GM12878 (cell line): ENCODE measurements at regions not wholly inside any gene's neighbourhood (a gene's known extent, or its start where the extent isn't known, plus 50 kb on each side); places are given as distances from the start of the nearest gene placed in this dataset.

Experiments used
- CREM ChIP-seq: IDR thresholded peaks from 2 replicates; pipeline ENCODE4 v1.6.1; 2014; ENCODE audit warnings: antibody characterized with exemption, low read depth
- EED ChIP-seq: sonication (generic); IDR thresholded peaks from 2 replicates; pipeline ENCODE4 v1.6.1; 2016; ENCODE audit warnings: antibody characterized with exemption, low read depth
- GATAD2B ChIP-seq: fragments of 450-650 bp; conservative IDR thresholded peaks from 2 replicates; pipeline ENCODE4 v1.6.1; 2017; ENCODE audit warnings: low read depth, mild to moderate bottlenecking, moderate library complexity
- HDGF ChIP-seq: fragments of 450-650 bp; IDR thresholded peaks from 2 replicates; pipeline ENCODE4 v1.6.1; 2016; ENCODE audit warnings: antibody characterized with exemption
- IKZF1 ChIP-seq: fragments of 450-650 bp; conservative IDR thresholded peaks from 2 replicates; pipeline ENCODE4 v1.6.1; 2017; ENCODE audit warnings: antibody characterized with exemption, mild to moderate bottlenecking
- IKZF2 ChIP-seq, 2 experiments: fragments of 450-650 bp; IDR thresholded peaks; 2 replicates each; pipeline ENCODE4 v1.6.1; 2017; ENCODE audit warnings: mild to moderate bottlenecking in 2 of 2, moderate library complexity in 2 of 2
- LARP7 ChIP-seq: fragments of 450-650 bp; IDR thresholded peaks from 2 replicates; pipeline ENCODE4 v1.6.1; 2017; ENCODE audit warnings: mild to moderate bottlenecking
- MEF2A ChIP-seq: IDR thresholded peaks from 2 replicates; pipeline ENCODE4 v1.6.1; 2011; ENCODE audit warnings: low read depth, mild to moderate bottlenecking, low read length, moderate library complexity; ENCODE audit not compliant: insufficient read depth
- RAD21 ChIP-seq: IDR thresholded peaks from 2 replicates; pipeline ENCODE4 v1.6.1; 2011; ENCODE audit warnings: mild to moderate bottlenecking, low read depth, low read length, moderate library complexity; ENCODE audit not compliant: insufficient read depth
- SMC3 ChIP-seq: IDR thresholded peaks from 2 replicates; pipeline ENCODE4 v1.6.1; 2011; ENCODE audit warnings: low read length, improper control_type of control experiment, borderline replicate concordance
- SUPT20H ChIP-seq: IDR thresholded peaks from 2 replicates; pipeline ENCODE4 v1.6.1; 2011; ENCODE audit warnings: low read depth, mild to moderate bottlenecking, low read length, moderate library complexity, borderline replicate concordance; ENCODE audit not compliant: control insufficient read depth
- YY1 ChIP-seq: IDR thresholded peaks from 2 replicates; pipeline ENCODE4 v1.6.1; 2011; ENCODE audit warnings: low read depth, mild to moderate bottlenecking, low read length
- TF ChIP-seq, protein P1 (sequence below): IDR thresholded peaks from 2 replicates; pipeline ENCODE4 v1.6.1; 2012; ENCODE audit warnings: improper control_type of control experiment, low read depth, low read length; ENCODE audit not compliant: insufficient replicate concordance
- TF ChIP-seq, protein P2 (sequence below), 3 experiments: IDR thresholded peaks in 2 of 3; conservative IDR thresholded peaks in 1 of 3; 2 replicates each; pipeline ENCODE4 v1.5.1; 2011; ENCODE audit warnings: low read depth in 3 of 3, low read length in 3 of 3, mild to moderate bottlenecking in 3 of 3, control low read depth in 2 of 3, moderate library complexity in 2 of 3, inconsistent platforms in 1 of 3, mixed read lengths in 1 of 3; ENCODE audit not compliant: control insufficient read depth in 2 of 3, insufficient read depth in 1 of 3; ENCODE audit errors: extremely low read depth in 1 of 3
- TF ChIP-seq, protein P3 (sequence below): fragments of 450-650 bp; conservative IDR thresholded peaks from 2 replicates; pipeline ENCODE4 v1.6.1; 2017; ENCODE audit warnings: mild to moderate bottlenecking, moderate library complexity

DNA sequence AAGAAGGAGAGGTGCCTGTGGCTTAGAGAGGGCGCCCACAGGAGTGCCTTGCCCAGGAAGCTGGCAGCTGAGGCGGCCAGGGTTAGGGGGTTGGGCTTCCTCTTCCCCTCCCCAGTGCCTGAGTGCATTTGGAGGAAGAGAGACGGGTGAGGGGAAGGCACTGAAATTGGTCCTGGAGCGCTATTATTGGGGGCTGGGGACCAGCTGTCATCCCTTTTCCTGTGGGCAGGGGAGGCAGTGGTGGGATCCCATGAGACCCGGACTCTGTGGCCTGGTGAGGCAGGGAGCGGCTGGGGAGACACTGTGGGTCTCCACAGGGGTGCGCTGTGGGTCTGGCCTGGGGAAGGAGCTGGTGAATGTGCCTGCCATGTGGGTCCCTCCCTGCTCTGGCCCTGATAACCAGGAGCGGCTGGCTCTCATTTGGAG is 259.7 kb downstream of the SEC14L1 start (continued):
- TF ChIP-seq, protein P1, sequence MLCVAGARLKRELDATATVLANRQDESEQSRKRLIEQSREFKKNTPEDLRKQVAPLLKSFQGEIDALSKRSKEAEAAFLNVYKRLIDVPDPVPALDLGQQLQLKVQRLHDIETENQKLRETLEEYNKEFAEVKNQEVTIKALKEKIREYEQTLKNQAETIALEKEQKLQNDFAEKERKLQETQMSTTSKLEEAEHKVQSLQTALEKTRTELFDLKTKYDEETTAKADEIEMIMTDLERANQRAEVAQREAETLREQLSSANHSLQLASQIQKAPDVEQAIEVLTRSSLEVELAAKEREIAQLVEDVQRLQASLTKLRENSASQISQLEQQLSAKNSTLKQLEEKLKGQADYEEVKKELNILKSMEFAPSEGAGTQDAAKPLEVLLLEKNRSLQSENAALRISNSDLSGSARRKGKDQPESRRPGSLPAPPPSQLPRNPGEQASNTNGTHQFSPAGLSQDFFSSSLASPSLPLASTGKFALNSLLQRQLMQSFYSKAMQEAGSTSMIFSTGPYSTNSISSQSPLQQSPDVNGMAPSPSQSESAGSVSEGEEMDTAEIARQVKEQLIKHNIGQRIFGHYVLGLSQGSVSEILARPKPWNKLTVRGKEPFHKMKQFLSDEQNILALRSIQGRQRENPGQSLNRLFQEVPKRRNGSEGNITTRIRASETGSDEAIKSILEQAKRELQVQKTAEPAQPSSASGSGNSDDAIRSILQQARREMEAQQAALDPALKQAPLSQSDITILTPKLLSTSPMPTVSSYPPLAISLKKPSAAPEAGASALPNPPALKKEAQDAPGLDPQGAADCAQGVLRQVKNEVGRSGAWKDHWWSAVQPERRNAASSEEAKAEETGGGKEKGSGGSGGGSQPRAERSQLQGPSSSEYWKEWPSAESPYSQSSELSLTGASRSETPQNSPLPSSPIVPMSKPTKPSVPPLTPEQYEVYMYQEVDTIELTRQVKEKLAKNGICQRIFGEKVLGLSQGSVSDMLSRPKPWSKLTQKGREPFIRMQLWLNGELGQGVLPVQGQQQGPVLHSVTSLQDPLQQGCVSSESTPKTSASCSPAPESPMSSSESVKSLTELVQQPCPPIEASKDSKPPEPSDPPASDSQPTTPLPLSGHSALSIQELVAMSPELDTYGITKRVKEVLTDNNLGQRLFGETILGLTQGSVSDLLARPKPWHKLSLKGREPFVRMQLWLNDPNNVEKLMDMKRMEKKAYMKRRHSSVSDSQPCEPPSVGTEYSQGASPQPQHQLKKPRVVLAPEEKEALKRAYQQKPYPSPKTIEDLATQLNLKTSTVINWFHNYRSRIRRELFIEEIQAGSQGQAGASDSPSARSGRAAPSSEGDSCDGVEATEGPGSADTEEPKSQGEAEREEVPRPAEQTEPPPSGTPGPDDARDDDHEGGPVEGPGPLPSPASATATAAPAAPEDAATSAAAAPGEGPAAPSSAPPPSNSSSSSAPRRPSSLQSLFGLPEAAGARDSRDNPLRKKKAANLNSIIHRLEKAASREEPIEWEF: no peak
- no peak for TF ChIP-seq SUPT20H
- TF ChIP-seq SMC3: peak; percentile 74; the same call in 1 of the 2 replicates
- 0 out of 2 replicates have a peak, but pooled peaks have one; percentile 10 for TF ChIP-seq MEF2A
- TF ChIP-seq YY1: peak; percentile 53; the same call in 1 of the 2 replicates
- TF ChIP-seq, protein P2, sequence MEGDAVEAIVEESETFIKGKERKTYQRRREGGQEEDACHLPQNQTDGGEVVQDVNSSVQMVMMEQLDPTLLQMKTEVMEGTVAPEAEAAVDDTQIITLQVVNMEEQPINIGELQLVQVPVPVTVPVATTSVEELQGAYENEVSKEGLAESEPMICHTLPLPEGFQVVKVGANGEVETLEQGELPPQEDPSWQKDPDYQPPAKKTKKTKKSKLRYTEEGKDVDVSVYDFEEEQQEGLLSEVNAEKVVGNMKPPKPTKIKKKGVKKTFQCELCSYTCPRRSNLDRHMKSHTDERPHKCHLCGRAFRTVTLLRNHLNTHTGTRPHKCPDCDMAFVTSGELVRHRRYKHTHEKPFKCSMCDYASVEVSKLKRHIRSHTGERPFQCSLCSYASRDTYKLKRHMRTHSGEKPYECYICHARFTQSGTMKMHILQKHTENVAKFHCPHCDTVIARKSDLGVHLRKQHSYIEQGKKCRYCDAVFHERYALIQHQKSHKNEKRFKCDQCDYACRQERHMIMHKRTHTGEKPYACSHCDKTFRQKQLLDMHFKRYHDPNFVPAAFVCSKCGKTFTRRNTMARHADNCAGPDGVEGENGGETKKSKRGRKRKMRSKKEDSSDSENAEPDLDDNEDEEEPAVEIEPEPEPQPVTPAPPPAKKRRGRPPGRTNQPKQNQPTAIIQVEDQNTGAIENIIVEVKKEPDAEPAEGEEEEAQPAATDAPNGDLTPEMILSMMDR (IDR thresholded peaks at IDR 0.05 in 2 of 3, conservative IDR thresholded peaks at IDR 0.05 in 1 of 3; ENCODE audit: control insufficient read depth in 2 of 3, extremely low read depth in 1 of 3, insufficient read depth in 1 of 3, low read depth in 3 of 3, low read length in 3 of 3): peak; percentile 69 to 74 (median 71)
- TF ChIP-seq HDGF: peak; percentile 52; the same call in 1 of the 2 replicates
- 0 out of 4 replicates have a peak, but pooled peaks of 1 of the 2 experiments have one; percentile 12 for TF ChIP-seq IKZF2 (IDR thresholded peaks at IDR 0.05)
- no peak for TF ChIP-seq GATAD2B
- peak; percentile 41; the same call in 1 of the 2 replicates for TF ChIP-seq EED
- TF ChIP-seq RAD21: peak; percentile 70
- no peak for TF ChIP-seq CREM
- TF ChIP-seq, protein P3, sequence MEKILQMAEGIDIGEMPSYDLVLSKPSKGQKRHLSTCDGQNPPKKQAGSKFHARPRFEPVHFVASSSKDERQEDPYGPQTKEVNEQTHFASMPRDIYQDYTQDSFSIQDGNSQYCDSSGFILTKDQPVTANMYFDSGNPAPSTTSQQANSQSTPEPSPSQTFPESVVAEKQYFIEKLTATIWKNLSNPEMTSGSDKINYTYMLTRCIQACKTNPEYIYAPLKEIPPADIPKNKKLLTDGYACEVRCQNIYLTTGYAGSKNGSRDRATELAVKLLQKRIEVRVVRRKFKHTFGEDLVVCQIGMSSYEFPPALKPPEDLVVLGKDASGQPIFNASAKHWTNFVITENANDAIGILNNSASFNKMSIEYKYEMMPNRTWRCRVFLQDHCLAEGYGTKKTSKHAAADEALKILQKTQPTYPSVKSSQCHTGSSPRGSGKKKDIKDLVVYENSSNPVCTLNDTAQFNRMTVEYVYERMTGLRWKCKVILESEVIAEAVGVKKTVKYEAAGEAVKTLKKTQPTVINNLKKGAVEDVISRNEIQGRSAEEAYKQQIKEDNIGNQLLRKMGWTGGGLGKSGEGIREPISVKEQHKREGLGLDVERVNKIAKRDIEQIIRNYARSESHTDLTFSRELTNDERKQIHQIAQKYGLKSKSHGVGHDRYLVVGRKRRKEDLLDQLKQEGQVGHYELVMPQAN: no peak
- TF ChIP-seq LARP7: peak; percentile 13; the same call in 1 of the 2 replicates
- peak; percentile 51 for TF ChIP-seq IKZF1
